Small intestine (tissue), 7 donors: ENCODE measurements at regions not wholly inside any gene's neighbourhood (a gene's known extent, or its start where the extent isn't known, plus 50 kb on each side); places are given as distances from the start of the nearest gene placed in this dataset.
"Not testable (repeated sequence)": the region's sequence is repeated elsewhere in the genome, so short reads cannot be mapped to it uniquely, and the experiment has no call there.

Source experiments
- DNase-seq, 2 donors: peaks; one replicate each; pipeline versions ENCODE4 v3.0.0 to v3.0.0-alpha.2; 2013
- FAIRE-seq: peaks from 2 replicates; lab custom pipeline; 2012; peaks lifted over from hg19 to GRCh38; lab: Jason Lieb, UNC
- H3K27ac ChIP-seq, 3 donors: one replicate each; pipeline ENCODE4 v1.5.1; 2013; ENCODE audit warnings: low read length in 2 of 3, mild to moderate bottlenecking in 2 of 3, control low read depth in 1 of 3, inconsistent platforms in 1 of 3, low read depth in 1 of 3, moderate library complexity in 1 of 3
- H3K27me3 ChIP-seq, 3 donors: one replicate each; pipeline ENCODE4 v1.6.1; 2013; ENCODE audit warnings: low read length in 3 of 3, inconsistent platforms in 1 of 3; ENCODE audit not compliant: control insufficient read depth in 3 of 3, insufficient read depth in 3 of 3
- H3K36me3 ChIP-seq, 3 donors: one replicate each; pipeline ENCODE4 v1.6.1; 2013; ENCODE audit warnings: low read length in 3 of 3, inconsistent platforms in 1 of 3, low read depth in 1 of 3, mild to moderate bottlenecking in 1 of 3, moderate library complexity in 1 of 3; ENCODE audit not compliant: control insufficient read depth in 3 of 3, insufficient read depth in 2 of 3
- H3K4me1 ChIP-seq, 3 donors: one replicate each; pipeline ENCODE4 v1.6.1; 2013; ENCODE audit warnings: low read length in 2 of 3, inconsistent platforms in 1 of 3, low read depth in 1 of 3, mild to moderate bottlenecking in 1 of 3, moderate library complexity in 1 of 3; ENCODE audit not compliant: control insufficient read depth in 3 of 3, insufficient read depth in 2 of 3
- H3K4me3 ChIP-seq, 3 donors: one replicate each; pipeline ENCODE4 v1.5.1; 2013; ENCODE audit warnings: low read length in 3 of 3, control low read depth in 1 of 3, inconsistent platforms in 1 of 3, low read depth in 1 of 3, mild to moderate bottlenecking in 1 of 3, moderate library complexity in 1 of 3
- H3K9me3 ChIP-seq, 2 donors: one replicate each; pipeline ENCODE4 v1.6.1; 2013; ENCODE audit warnings: low read depth in 1 of 2, low read length in 1 of 2; ENCODE audit not compliant: control insufficient read depth in 2 of 2, insufficient read depth in 1 of 2
- WGBS, 3 donors: extraction: QIAGEN DNeasy Blood & Tissue Kit; methylation state at CpG; one replicate each; pipeline ENCODE4 v1.1.7; 2013; 5-methylcytosine and 5-hydroxymethylcytosine counted together
- donor health status: healthy with polysubstance abuse.
- donor health status: control.
- donor health status: control.
- donor health status: Bipolar disorder and iron deficiency.
- donor health status: healthy.

- no peak overlapping the region for H3K27ac ChIP-seq
- no peak overlapping the region for H3K4me3 ChIP-seq
- DNase-seq (no peak), FAIRE-seq (no peak)
- H3K4me1 ChIP-seq: no peaks in the 10 kb centered on the region
- no peaks in the 10 kb centered on the region for H3K27me3 ChIP-seq
- peaks cover 0 to 3% of the 10 kb centered on the region in 2 donors for H3K9me3 ChIP-seq
- H3K36me3 ChIP-seq: no peaks in the 10 kb centered on the region
- WGBS, 3 donors: 78 to 88% (median 78%) methylated on average over 5 of the region's 5 CpGs
Measured at GRCh38 chr6:27168586-27169443, 78.7 kb upstream of the PRSS16 start.

- not testable (repeated sequence) for H3K36me3 ChIP-seq, H3K27ac ChIP-seq, H3K27me3 ChIP-seq, H3K4me1 ChIP-seq, FAIRE-seq, DNase-seq, H3K4me3 ChIP-seq, H3K9me3 ChIP-seq
- WGBS, 3 donors: 84 to 88% (median 87%) methylated on average over 19 of the region's 19 CpGs
Measured at GRCh38 chr6:27172524-27173231, 74.8 kb upstream of the PRSS16 start.

- not testable (repeated sequence) for DNase-seq, H3K27ac ChIP-seq, H3K36me3 ChIP-seq, H3K4me3 ChIP-seq, FAIRE-seq, H3K27me3 ChIP-seq, H3K9me3 ChIP-seq, H3K4me1 ChIP-seq
- WGBS, 3 donors: 88 to 93% (median 91%) methylated on average over 8 of the region's 8 CpGs
Measured at GRCh38 chr6:27173232-27173601, 74.3 kb upstream of the PRSS16 start.

- Histone ChIP-seq H3K4me3 (no peak overlapping the region), H3K27me3 (no peaks in the 10 kb centered on the region), H3K4me1 (no peaks in the 10 kb centered on the region), H3K9me3 (peaks cover 0 to 3% of the 10 kb centered on the region in 2 donors), H3K27ac (no peak overlapping the region), H3K36me3 (no peaks in the 10 kb centered on the region)
- no peak for DNase-seq
- WGBS, 3 donors: 61 to 66% (median 65%) methylated on average over 6 of the region's 6 CpGs
- FAIRE-seq: no peak
Measured at GRCh38 chr6:27174958-27175357, 72.5 kb upstream of the PRSS16 start.

- Histone ChIP-seq H3K4me1 (no peaks in the 10 kb centered on the region), H3K9me3 (no peaks in the 10 kb centered on the region), H3K27ac (no peak overlapping the region), H3K4me3 (no peak overlapping the region), H3K27me3 (no peaks in the 10 kb centered on the region), H3K36me3 (no peaks in the 10 kb centered on the region)
- 33 to 42% (median 41%) methylated on average over 9 of the region's 9 CpGs for WGBS, 3 donors
- FAIRE-seq (no peak), DNase-seq (peak; percentile 12)
Measured at GRCh38 chr6:27176096-27176495, 71.4 kb upstream of the PRSS16 start.

GRCh38 chr6:27176523-27177484, 70.7 kb upstream of the PRSS16 start:
- DNase-seq: peak; percentile 49 to 70
- Histone ChIP-seq H3K27me3 (no peaks in the 10 kb centered on the region), H3K27ac (peak overlapping the region; percentile 38 to 87 (median 82)), H3K4me1 (no peaks in the 10 kb centered on the region), H3K36me3 (no peaks in the 10 kb centered on the region), H3K4me3 (peak overlapping the region; percentile 51 to 88 (median 63)), H3K9me3 (no peaks in the 10 kb centered on the region)
- FAIRE-seq: no peak
- WGBS, 3 donors: 1 to 2% (median 2%) methylated on average over 38 of the region's 38 CpGs

- no peaks in the 10 kb centered on the region for H3K36me3 ChIP-seq
- WGBS, 3 donors: 0 to 1% (median 0%) methylated on average over 39 of the region's 39 CpGs
- DNase-seq (peak; percentile 89 to 90), FAIRE-seq (no peak)
- peak overlapping the region; percentile 38 to 87 (median 82) for H3K27ac ChIP-seq
- H3K9me3 ChIP-seq: no peaks in the 10 kb centered on the region
- H3K27me3 ChIP-seq: no peaks in the 10 kb centered on the region
- H3K4me3 ChIP-seq: peak overlapping the region; percentile 51 to 88 (median 63)
- H3K4me1 ChIP-seq: no peaks in the 10 kb centered on the region
Measured at GRCh38 chr6:27177485-27178406, 69.8 kb upstream of the PRSS16 start.
